ENCODE measurements at regions not wholly inside any gene's neighbourhood (a gene's known extent, or its start where the extent isn't known, plus 50 kb on each side); places are given as distances from the start of the nearest gene placed in this dataset.

GRCh38 chr7:41131956-41132355 is 570.9 kb downstream of the INHBA start:
- DNase-seq (ENCODE audit: low spot score), result no peak
- Histone ChIP-seq H3K4me1 (ENCODE audit: insufficient read depth) (peaks cover 7% of the 10 kb centered on the region), H3K4me3 (no peak overlapping the region), H3K4me2 (no peak overlapping the region), H3K9me3 (ENCODE audit: low read depth) (no peaks in the 10 kb centered on the region), H3K27ac (no peak overlapping the region), H4K20me1 (ENCODE audit: insufficient read depth, poor library complexity, severe bottlenecking) (no peaks in the 10 kb centered on the region), H3K79me2 (no peaks in the 10 kb centered on the region), H2AFZ (no peak overlapping the region), H3K36me3 (replicated peaks; ENCODE audit: insufficient read depth, low read depth) (no peaks in the 10 kb centered on the region), H3K9me2 (replicated peaks; ENCODE audit: insufficient read depth) (no peaks in the 10 kb centered on the region), H3K27me3 (no peaks in the 10 kb centered on the region)
- WGBS (ENCODE audit: low lambda C conversion rate, missing lambda C conversion rate), result 79% methylated on average over 6 of the region's 6 CpGs
- no peak for TF ChIP-seq EZH2 (IDR thresholded peaks at IDR 0.05; ENCODE audit: borderline replicate concordance)
- TF ChIP-seq, protein P1, sequence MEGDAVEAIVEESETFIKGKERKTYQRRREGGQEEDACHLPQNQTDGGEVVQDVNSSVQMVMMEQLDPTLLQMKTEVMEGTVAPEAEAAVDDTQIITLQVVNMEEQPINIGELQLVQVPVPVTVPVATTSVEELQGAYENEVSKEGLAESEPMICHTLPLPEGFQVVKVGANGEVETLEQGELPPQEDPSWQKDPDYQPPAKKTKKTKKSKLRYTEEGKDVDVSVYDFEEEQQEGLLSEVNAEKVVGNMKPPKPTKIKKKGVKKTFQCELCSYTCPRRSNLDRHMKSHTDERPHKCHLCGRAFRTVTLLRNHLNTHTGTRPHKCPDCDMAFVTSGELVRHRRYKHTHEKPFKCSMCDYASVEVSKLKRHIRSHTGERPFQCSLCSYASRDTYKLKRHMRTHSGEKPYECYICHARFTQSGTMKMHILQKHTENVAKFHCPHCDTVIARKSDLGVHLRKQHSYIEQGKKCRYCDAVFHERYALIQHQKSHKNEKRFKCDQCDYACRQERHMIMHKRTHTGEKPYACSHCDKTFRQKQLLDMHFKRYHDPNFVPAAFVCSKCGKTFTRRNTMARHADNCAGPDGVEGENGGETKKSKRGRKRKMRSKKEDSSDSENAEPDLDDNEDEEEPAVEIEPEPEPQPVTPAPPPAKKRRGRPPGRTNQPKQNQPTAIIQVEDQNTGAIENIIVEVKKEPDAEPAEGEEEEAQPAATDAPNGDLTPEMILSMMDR (IDR thresholded peaks at IDR 0.05; ENCODE audit: poor library complexity), result no peak

DNA sequence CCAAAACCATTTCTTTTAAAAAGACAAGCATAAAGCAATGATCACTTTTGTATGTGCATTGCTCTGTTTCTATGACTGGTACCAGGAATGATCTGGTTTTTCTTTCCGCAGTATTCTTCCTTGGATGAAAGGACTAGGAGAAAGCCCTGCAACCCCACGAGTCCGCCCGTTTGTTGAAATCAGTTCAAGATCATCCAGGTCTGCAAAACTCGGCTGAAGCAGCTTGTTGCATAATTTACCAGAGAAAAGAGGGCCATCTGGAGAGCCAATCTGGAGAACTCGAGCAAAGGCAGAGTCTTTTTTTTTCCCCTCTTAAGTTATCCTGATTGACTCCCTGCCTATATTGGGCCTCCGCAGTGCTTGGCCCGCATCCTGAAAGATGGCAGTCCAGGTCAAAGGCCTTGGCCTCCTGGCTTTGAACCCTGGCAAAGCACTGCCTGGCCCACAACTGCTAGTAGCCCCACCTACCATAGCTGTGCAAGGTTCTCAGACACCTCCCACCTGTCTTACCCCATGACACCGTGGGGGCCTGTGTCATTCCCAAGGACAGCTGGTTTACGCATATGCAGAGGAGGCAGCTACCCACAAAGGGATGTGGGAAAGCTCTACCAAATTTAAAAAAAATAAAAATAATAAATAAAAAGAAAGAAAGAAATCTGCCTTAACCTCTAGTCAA is 572.2 kb downstream of the INHBA start:
- Histone ChIP-seq H3K9me2 (replicated peaks; ENCODE audit: insufficient read depth) (no peaks in the 10 kb centered on the region), H3K36me3 (replicated peaks; ENCODE audit: insufficient read depth, low read depth) (no peaks in the 10 kb centered on the region)

GRCh38 chr7:41130086-41130485 is 572.8 kb downstream of the INHBA start:
- H3K9me3 ChIP-seq (ENCODE audit: low read depth), result no peaks in the 10 kb centered on the region
- no peak overlapping the region for H3K4me2 ChIP-seq
- no peak for DNase-seq (ENCODE audit: low spot score)
- no peaks in the 10 kb centered on the region for H4K20me1 ChIP-seq (ENCODE audit: insufficient read depth, poor library complexity, severe bottlenecking)
- WGBS (ENCODE audit: low lambda C conversion rate, missing lambda C conversion rate), result 92% methylated on average over 5 of the region's 5 CpGs
- H2AFZ ChIP-seq, result no peak overlapping the region
- H3K27me3 ChIP-seq, result no peaks in the 10 kb centered on the region
- no peaks in the 10 kb centered on the region for H3K79me2 ChIP-seq
- no peak overlapping the region for H3K27ac ChIP-seq
- TF ChIP-seq, protein P1 (IDR thresholded peaks at IDR 0.05; ENCODE audit: poor library complexity), result no peak
- TF ChIP-seq EZH2phosphoT487 (IDR thresholded peaks at IDR 0.05; ENCODE audit: low read depth, severe bottlenecking, unreplicated experiment) (no peak), EZH2 (IDR thresholded peaks at IDR 0.05; ENCODE audit: borderline replicate concordance) (no peak)
- no peaks in the 10 kb centered on the region for H3K9me2 ChIP-seq (replicated peaks; ENCODE audit: insufficient read depth)
- peaks cover 7% of the 10 kb centered on the region for H3K4me1 ChIP-seq (ENCODE audit: insufficient read depth)
- no peaks in the 10 kb centered on the region for H3K36me3 ChIP-seq (replicated peaks; ENCODE audit: insufficient read depth, low read depth)
- H3K4me3 ChIP-seq, result no peak overlapping the region

More for the DNA sequence above, 572.2 kb downstream of the INHBA start:
- no peak for DNase-seq (ENCODE audit: low spot score)
- TF ChIP-seq, protein P1 (IDR thresholded peaks at IDR 0.05; ENCODE audit: poor library complexity), result no peak
- TF ChIP-seq EZH2 (IDR thresholded peaks at IDR 0.05; ENCODE audit: borderline replicate concordance) (no peak), EZH2phosphoT487 (IDR thresholded peaks at IDR 0.05; ENCODE audit: low read depth, severe bottlenecking, unreplicated experiment) (no peak)
- no peak overlapping the region for H3K4me3 ChIP-seq
- no peak overlapping the region for H2AFZ ChIP-seq
- H3K79me2 ChIP-seq, result no peaks in the 10 kb centered on the region
- H3K4me2 ChIP-seq, result no peak overlapping the region
- H4K20me1 ChIP-seq (ENCODE audit: insufficient read depth, poor library complexity, severe bottlenecking), result no peaks in the 10 kb centered on the region
- no peaks in the 10 kb centered on the region for H3K27me3 ChIP-seq
- WGBS (ENCODE audit: low lambda C conversion rate, missing lambda C conversion rate), result 88% methylated on average over 10 of the region's 10 CpGs
- H3K27ac ChIP-seq, result no peak overlapping the region
- H3K4me1 ChIP-seq (ENCODE audit: insufficient read depth), result peaks cover 7% of the 10 kb centered on the region
- H3K9me3 ChIP-seq (ENCODE audit: low read depth), result no peaks in the 10 kb centered on the region
